AG04450 (cell line): ENCODE measurements at regions not wholly inside any gene's neighbourhood (a gene's known extent, or its start where the extent isn't known, plus 50 kb on each side); places are given as distances from the start of the nearest gene placed in this dataset.

Experiments used
- CTCF ChIA-PET: fragments of 300-600, 350-600 bp; formaldehyde crosslinking; extraction: SDS; loops from one replicate; lab custom pipeline; 2022; ENCODE audit warnings: antibody characterized with exemption, inconsistent platforms; lab: Charles Lee
- POLR2A ChIA-PET: fragments of 350-600 bp; formaldehyde crosslinking; extraction: SDS; loops from one replicate; lab custom pipeline; 2021; ENCODE audit warnings: antibody characterized with exemption, inconsistent platforms; lab: Yijun Ruan, JAX
- DNase-seq: peaks from one replicate; pipeline ENCODE4 v3.0.0-alpha.2; 2011; ENCODE audit warnings: low read depth, low spot score
- H3K27ac ChIP-seq: one replicate; pipeline ENCODE4 v1.5.1; 2012; ENCODE audit warnings: low read depth, low read length, control low read depth
- H3K27me3 ChIP-seq: one replicate; pipeline ENCODE4 v1.6.0; 2012; ENCODE audit warnings: low read length; ENCODE audit not compliant: control insufficient read depth, insufficient read depth
- H3K4me3 ChIP-seq: 2 replicates; pipeline ENCODE4 v1.5.1; 2011; ENCODE audit warnings: mild to moderate bottlenecking, low read depth, low read length, control low read depth
- H3K9me3 ChIP-seq: 2 replicates; pipeline ENCODE4 v1.5.1; 2012; ENCODE audit warnings: low read length; ENCODE audit not compliant: control insufficient read depth, insufficient read depth
- CTCF ChIP-seq: IDR thresholded peaks from 2 replicates; pipeline ENCODE4 v1.5.1; 2011; ENCODE audit warnings: low read depth, low read length, control low read depth, inconsistent platforms

- no peak for DNase-seq
- Histone ChIP-seq H3K27ac (no peak overlapping the region), H3K9me3 (peaks cover 6% of the 10 kb centered on the region; the same call in 1 of the 2 replicates), H3K4me3 (no peak overlapping the region), H3K27me3 (no peaks in the 10 kb centered on the region)
- TF ChIP-seq CTCF: no peak
- ChIA-PET CTCF (no interaction called here), POLR2A (no interaction called here)
Observed at GRCh38 chr4:10965196-10965595, 280.6 kb upstream of the CLNK start.

- H3K9me3 ChIP-seq: peaks cover 6% of the 10 kb centered on the region; the same call in 1 of the 2 replicates
- H3K27me3 ChIP-seq: no peaks in the 10 kb centered on the region
- H3K27ac ChIP-seq: no peak overlapping the region
- CTCF ChIA-PET: no interaction called here
- DNase-seq: no peak
- no peak for TF ChIP-seq CTCF
- POLR2A ChIA-PET: no interaction called here
- H3K4me3 ChIP-seq: no peak overlapping the region
Observed at GRCh38 chr4:10963958-10964703, 279.6 kb upstream of the CLNK start.

- CTCF ChIA-PET: no interaction called here
- POLR2A ChIA-PET: no interaction called here
- no peak for DNase-seq
- Histone ChIP-seq H3K27ac (no peak overlapping the region), H3K27me3 (no peaks in the 10 kb centered on the region), H3K9me3 (peaks cover 6% of the 10 kb centered on the region; the same call in 1 of the 2 replicates), H3K4me3 (no peak overlapping the region)
- no peak for TF ChIP-seq CTCF
Observed at GRCh38 chr4:10963241-10963640, 278.7 kb upstream of the CLNK start.

- H3K9me3 ChIP-seq: peaks cover 6% of the 10 kb centered on the region; the same call in 1 of the 2 replicates
- H3K4me3 ChIP-seq: no peak overlapping the region
- H3K27ac ChIP-seq: no peak overlapping the region
- ChIA-PET CTCF (no interaction called here), POLR2A (no interaction called here)
- TF ChIP-seq CTCF: no peak
- no peaks in the 10 kb centered on the region for H3K27me3 ChIP-seq
- DNase-seq: no peak
Observed at GRCh38 chr4:10962246-10962645, 277.7 kb upstream of the CLNK start.

- Histone ChIP-seq H3K27me3 (no peaks in the 10 kb centered on the region), H3K27ac (no peak overlapping the region), H3K9me3 (peaks cover 6% of the 10 kb centered on the region; the same call in 1 of the 2 replicates), H3K4me3 (no peak overlapping the region)
- no peak for DNase-seq
- CTCF ChIA-PET: no interaction called here
- POLR2A ChIA-PET: no interaction called here
- no peak for TF ChIP-seq CTCF
Observed at GRCh38 chr4:10960389-10960788, 275.8 kb upstream of the CLNK start.
